ENCODE measurements at regions not wholly inside any gene's neighbourhood (a gene's known extent, or its start where the extent isn't known, plus 50 kb on each side); places are given as distances from the start of the nearest gene placed in this dataset.

DNA sequence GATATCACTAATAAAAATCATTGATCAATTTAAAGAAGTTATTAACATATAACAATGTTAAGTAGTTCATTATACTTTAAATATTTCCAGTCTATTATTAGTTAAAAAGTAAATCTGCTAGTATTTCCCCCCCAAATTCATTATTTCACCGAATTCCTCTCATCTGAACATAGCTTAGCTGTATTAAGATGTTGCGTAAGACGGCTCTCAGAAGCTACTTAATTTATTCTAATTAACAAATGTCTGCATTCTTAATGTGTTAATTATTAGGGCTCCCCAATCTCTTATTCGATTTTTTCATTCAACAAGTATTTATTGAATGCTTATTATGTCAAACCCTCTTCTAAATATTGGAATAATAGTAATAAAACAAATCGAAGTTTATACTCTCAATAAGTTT, 290.7 kb downstream of the TRIML1 start:
- TF ChIP-seq, protein P1, sequence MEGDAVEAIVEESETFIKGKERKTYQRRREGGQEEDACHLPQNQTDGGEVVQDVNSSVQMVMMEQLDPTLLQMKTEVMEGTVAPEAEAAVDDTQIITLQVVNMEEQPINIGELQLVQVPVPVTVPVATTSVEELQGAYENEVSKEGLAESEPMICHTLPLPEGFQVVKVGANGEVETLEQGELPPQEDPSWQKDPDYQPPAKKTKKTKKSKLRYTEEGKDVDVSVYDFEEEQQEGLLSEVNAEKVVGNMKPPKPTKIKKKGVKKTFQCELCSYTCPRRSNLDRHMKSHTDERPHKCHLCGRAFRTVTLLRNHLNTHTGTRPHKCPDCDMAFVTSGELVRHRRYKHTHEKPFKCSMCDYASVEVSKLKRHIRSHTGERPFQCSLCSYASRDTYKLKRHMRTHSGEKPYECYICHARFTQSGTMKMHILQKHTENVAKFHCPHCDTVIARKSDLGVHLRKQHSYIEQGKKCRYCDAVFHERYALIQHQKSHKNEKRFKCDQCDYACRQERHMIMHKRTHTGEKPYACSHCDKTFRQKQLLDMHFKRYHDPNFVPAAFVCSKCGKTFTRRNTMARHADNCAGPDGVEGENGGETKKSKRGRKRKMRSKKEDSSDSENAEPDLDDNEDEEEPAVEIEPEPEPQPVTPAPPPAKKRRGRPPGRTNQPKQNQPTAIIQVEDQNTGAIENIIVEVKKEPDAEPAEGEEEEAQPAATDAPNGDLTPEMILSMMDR (IDR thresholded peaks at IDR 0.05; ENCODE audit: low read depth, low read length) = no peak
- TF ChIP-seq EZH2phosphoT487 (IDR thresholded peaks at IDR 0.05; ENCODE audit: low read depth) = no peak
